ENCODE measurements at regions not wholly inside any gene's neighbourhood (a gene's known extent, or its start where the extent isn't known, plus 50 kb on each side); places are given as distances from the start of the nearest gene placed in this dataset.

DNA sequence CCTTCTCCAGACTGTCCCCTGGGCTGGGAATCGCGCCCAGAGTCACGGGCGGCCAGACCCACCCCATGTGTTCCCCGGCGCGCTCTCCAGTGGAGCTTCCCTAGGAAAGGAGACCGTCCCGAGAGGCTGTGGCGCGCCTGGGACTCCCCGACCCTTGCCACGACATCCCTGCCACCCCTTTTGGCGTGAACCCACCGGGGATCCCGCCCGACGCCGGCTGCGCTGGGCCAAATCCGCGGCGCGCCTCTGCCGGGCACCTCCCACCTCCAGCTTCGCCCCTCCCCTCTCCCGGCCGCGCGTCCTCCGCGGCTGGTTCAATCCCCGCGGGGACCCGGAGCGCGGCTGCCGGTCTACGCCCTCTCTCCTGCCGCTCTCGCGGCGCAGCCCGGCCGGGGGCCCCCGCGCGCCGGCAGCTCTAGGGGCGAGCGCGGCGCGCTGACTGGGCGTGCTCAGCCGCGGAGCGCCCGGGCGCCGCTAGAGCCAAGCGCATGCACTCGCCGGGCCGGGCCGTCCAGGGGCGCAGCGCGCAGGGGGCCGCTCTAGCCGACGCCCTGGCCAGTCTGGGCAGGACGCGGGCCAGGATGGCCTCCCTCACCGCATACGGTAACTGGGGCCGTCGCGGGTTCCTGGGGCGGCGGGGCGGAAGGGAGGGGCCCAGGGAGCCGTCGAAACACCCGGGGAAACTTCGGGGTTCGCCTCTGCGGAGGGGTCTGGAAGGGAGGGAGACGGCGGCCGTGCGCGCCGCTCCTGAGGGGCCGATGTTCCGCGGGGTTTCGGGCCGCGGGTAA is 77.4 kb upstream of the ANO4 start:
- Mint-ChIP-seq H3K4me1 (no peaks in the 10 kb centered on the region), H3K27me3 (peaks cover 52% of the 10 kb centered on the region), H3K9me3 (no peaks in the 10 kb centered on the region), H3K4me3 (no peak overlapping the region), H3K36me3 (ENCODE audit: low read depth) (no peaks in the 10 kb centered on the region), H3K27ac (no peak overlapping the region)
- ChIA-PET POLR2A (no interaction called here), CTCF (no interaction called here)
- DNase-seq = no peak

DNA sequence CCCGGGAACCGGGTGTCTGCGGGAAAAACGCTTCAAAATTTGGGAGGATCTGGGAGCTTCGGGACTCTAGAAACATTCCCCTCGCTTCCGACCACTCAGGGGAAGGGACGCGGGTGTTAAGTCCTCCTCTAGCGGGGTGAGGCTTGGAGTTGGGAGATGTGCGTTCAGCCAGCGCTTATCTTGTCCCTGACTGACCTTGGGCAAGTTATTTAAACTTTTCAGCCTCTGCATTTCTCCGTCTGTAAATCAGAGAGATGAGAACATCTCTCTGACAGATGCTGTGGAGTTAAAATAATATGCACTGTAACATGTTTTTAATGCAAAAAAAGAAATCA is 76.9 kb upstream of the ANO4 start:
- Mint-ChIP-seq H3K4me3 (no peak overlapping the region), H3K27me3 (peaks cover 52% of the 10 kb centered on the region)

DNA sequence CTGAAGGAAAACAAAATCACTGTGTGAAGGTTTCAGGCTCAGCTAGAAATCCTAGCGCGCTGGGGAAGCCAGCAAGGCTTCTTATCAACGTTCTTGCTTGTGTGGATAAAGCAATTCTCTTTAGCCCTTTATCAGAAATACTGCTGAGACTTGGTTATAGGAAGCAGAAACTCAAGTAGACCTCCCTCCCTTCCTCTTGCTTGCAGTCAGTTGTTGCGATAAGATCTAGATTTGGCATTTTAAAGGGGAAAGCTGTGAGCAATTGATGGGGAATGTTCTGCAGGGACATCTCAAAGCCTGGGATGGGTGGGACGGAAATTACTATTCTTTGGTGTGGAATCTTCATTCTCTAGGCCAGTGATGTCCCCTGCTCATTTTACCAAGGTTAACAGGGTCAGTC is 76.4 kb upstream of the ANO4 start:
- peaks cover 50% of the 10 kb centered on the region for H3K27me3 Mint-ChIP-seq
- DNase-seq = no peak
- H3K27ac Mint-ChIP-seq = no peak overlapping the region
- POLR2A ChIA-PET = no interaction called here
- H3K4me3 Mint-ChIP-seq = no peak overlapping the region
- H3K9me3 Mint-ChIP-seq = no peaks in the 10 kb centered on the region
- H3K4me1 Mint-ChIP-seq = no peaks in the 10 kb centered on the region
- H3K36me3 Mint-ChIP-seq (ENCODE audit: low read depth) = no peaks in the 10 kb centered on the region
- CTCF ChIA-PET = no interaction called here

More for the DNA sequence above, 76.9 kb upstream of the ANO4 start:
- POLR2A ChIA-PET = no interaction called here
- Mint-ChIP-seq H3K27ac (no peak overlapping the region), H3K36me3 (ENCODE audit: low read depth) (no peaks in the 10 kb centered on the region), H3K9me3 (no peaks in the 10 kb centered on the region), H3K4me1 (no peaks in the 10 kb centered on the region)
- CTCF ChIA-PET = no interaction called here
- no peak for DNase-seq

DNA sequence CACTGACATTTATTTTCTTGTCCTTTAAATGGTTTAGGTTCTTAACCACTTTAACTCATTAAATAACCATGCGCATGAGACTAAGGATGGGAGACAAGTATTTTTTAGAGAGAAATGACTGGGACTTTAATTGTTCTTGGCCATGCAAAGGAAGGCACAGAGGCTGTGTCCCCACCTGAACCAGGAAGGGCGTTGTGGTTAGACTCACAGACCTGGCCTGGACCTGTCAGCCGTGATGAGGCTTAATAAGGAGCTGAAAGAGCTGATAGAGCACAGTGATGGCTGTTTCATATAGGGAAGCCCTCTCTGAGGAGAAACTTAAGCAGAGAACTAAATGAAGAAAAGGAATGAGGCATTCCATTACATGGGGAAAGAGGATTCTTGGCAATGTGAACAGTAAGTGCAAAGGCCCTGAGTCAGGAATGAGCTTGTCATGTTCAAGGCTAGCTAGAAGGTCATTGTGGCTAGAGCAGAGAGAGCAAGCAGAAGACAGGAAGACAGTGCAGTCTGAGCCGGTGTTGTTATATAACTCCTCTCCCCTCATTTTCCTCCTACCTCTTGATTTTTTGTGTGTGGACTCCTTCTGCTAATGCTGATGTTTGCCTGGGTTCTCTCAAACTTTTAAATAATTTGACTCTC is 74.4 kb upstream of the ANO4 start:
- no peaks in the 10 kb centered on the region for H3K36me3 Mint-ChIP-seq (ENCODE audit: low read depth)
- peaks cover 47% of the 10 kb centered on the region for H3K27me3 Mint-ChIP-seq
- no peak for DNase-seq
- no peak overlapping the region for H3K4me3 Mint-ChIP-seq
- no peaks in the 10 kb centered on the region for H3K9me3 Mint-ChIP-seq
- ChIA-PET POLR2A (no interaction called here), CTCF (no interaction called here)
- no peak overlapping the region for H3K27ac Mint-ChIP-seq
- H3K4me1 Mint-ChIP-seq = no peaks in the 10 kb centered on the region

DNA sequence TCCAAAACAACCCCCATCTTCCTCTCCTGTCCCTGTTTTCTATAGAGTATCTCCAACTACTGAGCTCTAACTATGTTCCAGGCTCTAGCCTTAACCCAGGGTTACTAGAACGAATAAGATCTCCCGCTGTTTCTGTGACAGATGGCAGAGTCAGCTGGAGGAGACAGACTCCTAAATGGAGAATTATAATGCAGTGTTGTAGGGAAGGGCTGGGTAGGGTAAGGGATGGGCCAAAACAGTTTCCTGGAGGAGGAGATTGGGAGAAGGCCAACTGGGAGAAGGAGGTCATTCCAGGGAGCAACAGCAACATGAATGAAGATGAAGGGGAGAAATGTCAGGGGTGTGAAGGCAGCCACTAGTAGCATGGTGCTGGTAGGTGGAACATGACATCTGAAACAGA is 73.4 kb upstream of the ANO4 start:
- Mint-ChIP-seq H3K4me1 (no peaks in the 10 kb centered on the region), H3K4me3 (no peak overlapping the region), H3K9me3 (no peaks in the 10 kb centered on the region), H3K27me3 (peaks cover 38% of the 10 kb centered on the region), H3K36me3 (ENCODE audit: low read depth) (no peaks in the 10 kb centered on the region), H3K27ac (no peak overlapping the region)
- POLR2A ChIA-PET = no interaction called here
- no peak for DNase-seq
- CTCF ChIA-PET = no interaction called here

DNA sequence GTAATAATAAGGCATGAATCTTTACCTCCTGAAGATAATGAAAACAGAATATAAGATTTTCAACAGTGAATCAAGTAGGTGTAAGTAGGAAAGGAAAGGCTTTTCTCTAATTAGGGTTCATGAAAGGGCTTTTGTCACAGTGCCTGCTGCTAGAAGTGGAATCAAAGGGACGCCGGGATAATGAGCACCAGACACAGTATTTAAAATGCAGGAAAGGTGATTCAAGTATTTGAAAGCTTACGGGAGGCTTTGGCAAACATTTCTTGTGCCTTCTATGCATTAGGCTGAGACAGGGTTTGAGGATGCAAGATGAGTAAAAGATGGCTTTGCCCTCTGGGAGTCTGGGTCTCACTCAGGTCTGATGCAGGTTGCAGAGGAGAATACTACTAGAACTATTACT is 70.5 kb upstream of the ANO4 start:
- no peak for DNase-seq
- ChIA-PET POLR2A (no interaction called here), CTCF (no interaction called here)
- Mint-ChIP-seq H3K27ac (no peak overlapping the region), H3K4me3 (no peak overlapping the region), H3K36me3 (ENCODE audit: low read depth) (no peaks in the 10 kb centered on the region), H3K4me1 (no peaks in the 10 kb centered on the region), H3K27me3 (peaks cover 15% of the 10 kb centered on the region), H3K9me3 (no peaks in the 10 kb centered on the region)

DNA sequence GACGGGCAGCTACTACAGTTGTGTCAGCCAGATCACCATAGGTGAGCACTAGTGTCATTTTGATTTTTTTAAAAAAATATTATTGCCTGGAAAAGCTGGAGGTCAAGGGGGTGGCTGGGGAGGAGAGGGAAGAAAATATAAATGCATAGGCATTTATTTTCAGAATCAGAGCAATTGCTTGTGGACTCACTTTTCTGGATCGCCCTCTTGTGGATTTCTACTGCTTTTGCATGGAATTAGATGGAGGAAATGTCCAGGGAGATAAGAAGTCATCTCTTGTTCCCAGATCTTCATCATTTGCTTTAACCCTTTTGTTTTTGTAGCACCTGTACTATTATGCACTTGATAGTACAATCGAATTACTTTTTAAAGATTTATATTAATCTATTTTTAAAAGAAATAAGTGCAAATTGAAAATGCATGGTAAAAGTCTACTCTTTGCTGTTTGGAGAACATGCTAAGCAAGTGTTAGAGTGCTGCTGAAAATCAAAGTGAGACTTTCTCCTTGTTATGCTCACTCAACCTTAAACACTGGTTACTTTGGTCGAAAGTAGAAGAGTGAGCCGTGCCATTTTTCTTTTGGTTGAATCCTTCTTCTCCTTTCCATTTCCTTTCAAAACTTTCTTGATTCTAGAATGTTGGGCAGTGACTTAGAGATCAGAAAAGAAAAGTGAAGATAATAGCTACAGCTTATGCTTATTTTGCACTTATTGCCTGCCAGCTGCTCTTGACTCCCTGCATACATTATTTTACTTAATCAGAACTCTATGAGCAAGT is 60.6 kb upstream of the ANO4 start:
- peaks cover 14% of the 10 kb centered on the region for H3K27me3 Mint-ChIP-seq
- no peaks in the 10 kb centered on the region for H3K36me3 Mint-ChIP-seq (ENCODE audit: low read depth)
- H3K4me3 Mint-ChIP-seq = no peak overlapping the region
- no peaks in the 10 kb centered on the region for H3K4me1 Mint-ChIP-seq
- CTCF ChIA-PET = no interaction called here
- no peak for DNase-seq
- H3K9me3 Mint-ChIP-seq = no peaks in the 10 kb centered on the region
- H3K27ac Mint-ChIP-seq = no peak overlapping the region
- POLR2A ChIA-PET = no interaction called here

DNA sequence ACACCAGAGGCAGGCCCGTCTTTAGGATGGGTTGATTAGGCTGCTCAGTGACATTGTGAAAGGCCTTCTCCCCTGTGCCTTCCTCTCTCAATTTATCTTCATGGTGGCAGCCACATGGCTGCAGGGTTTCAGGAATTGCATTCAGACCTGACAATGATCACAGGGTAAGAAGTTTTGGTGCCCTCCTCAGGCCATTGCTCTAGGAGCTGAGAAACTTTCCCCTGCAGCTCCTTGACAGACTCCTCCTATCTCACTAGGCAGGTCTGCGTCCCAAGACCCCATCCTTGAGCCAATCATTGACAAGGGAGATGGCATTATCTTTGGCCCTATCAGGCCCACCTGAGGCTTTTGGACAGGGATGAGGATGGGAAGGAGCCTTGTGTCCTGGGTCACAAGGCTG is 57.4 kb upstream of the ANO4 start:
- POLR2A ChIA-PET = no interaction called here
- H3K27me3 Mint-ChIP-seq = peaks cover 9% of the 10 kb centered on the region
- H3K36me3 Mint-ChIP-seq (ENCODE audit: low read depth) = no peaks in the 10 kb centered on the region
- H3K4me1 Mint-ChIP-seq = no peaks in the 10 kb centered on the region
- no peak overlapping the region for H3K4me3 Mint-ChIP-seq
- CTCF ChIA-PET = no interaction called here
- no peak for DNase-seq
- H3K27ac Mint-ChIP-seq = no peak overlapping the region
- no peaks in the 10 kb centered on the region for H3K9me3 Mint-ChIP-seq

DNA sequence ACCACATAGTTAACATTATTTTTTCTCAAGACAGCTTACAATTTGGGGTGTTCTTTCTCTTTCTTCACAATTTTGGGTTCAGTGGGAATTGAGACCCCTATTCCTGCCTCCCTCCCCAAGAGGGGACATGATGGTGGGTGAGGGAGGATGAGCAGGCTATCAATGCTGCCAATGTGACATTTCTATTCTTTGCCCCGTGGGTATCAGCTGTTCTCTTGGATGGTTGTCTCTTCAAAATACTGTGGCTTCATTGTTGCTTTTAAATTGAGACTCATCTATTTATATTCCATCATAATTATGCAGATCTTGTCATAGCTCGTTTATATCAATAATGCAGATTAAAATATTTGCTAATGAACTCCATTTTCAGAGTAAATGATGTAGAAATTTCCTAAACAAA is 56.5 kb upstream of the ANO4 start:
- CTCF ChIA-PET = no interaction called here
- no peaks in the 10 kb centered on the region for H3K4me1 Mint-ChIP-seq
- POLR2A ChIA-PET = no interaction called here
- no peak for DNase-seq
- H3K36me3 Mint-ChIP-seq (ENCODE audit: low read depth) = no peaks in the 10 kb centered on the region
- no peaks in the 10 kb centered on the region for H3K9me3 Mint-ChIP-seq
- H3K4me3 Mint-ChIP-seq = no peak overlapping the region
- H3K27ac Mint-ChIP-seq = no peak overlapping the region
- peaks cover 9% of the 10 kb centered on the region for H3K27me3 Mint-ChIP-seq

DNA sequence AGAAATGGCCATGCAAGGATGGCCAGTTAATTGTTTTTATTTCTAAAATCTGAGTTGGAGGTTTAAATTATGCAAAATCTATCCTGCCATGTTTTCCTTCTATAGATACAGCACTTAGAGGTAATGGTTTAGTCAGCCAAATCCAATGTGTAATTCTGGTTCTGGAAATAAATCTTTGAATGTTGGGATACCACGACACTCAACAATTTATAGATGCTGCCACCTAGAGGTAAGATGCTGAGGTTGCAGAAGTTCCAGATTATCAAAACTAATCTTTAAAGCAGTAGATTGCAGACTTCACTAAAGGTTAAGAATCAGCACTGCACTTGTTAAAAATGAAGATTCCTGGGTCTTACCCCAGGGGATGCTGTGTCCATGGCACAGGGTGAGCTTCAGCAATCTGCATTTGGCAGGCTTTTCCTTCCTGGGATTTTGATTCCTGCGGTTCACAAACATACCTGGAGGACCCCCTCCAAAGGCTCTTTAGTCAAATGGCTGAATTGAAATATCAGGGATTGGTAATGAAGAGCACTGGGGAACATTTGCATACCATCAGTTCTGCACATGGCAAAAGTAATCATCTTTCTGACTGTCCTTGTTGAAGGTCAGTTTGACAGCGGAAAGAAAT is 53.4 kb upstream of the ANO4 start:
- H3K27me3 Mint-ChIP-seq = peaks cover 2% of the 10 kb centered on the region
- no peaks in the 10 kb centered on the region for H3K4me1 Mint-ChIP-seq
- no peak overlapping the region for H3K4me3 Mint-ChIP-seq
- CTCF ChIA-PET = no interaction called here
- H3K27ac Mint-ChIP-seq = no peak overlapping the region
- POLR2A ChIA-PET = no interaction called here
- no peaks in the 10 kb centered on the region for H3K36me3 Mint-ChIP-seq (ENCODE audit: low read depth)
- H3K9me3 Mint-ChIP-seq = no peaks in the 10 kb centered on the region
- no peak for DNase-seq

DNA sequence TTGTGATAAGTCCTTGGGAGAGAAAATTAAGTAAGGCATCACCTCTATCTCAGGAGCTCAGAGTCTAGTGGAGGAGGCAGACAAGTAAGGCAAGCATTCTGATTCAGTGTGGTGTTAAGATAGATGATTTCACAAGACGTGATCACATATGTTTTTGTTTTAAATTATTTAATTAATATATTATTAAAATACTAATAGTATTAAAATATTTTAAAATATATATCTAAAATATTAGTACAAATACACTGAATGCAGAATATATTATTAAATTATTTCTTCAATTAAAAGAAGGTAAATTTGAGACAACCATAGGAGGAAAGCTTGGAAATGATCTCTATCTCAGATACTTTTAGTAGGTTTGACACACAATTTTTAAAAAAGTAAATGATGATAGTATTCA is 51.5 kb upstream of the ANO4 start:
- H3K4me1 Mint-ChIP-seq = no peaks in the 10 kb centered on the region
- H3K4me3 Mint-ChIP-seq = no peak overlapping the region
- no peaks in the 10 kb centered on the region for H3K36me3 Mint-ChIP-seq (ENCODE audit: low read depth)
- POLR2A ChIA-PET = no interaction called here
- H3K9me3 Mint-ChIP-seq = no peaks in the 10 kb centered on the region
- peaks cover under 1% of the 10 kb centered on the region for H3K27me3 Mint-ChIP-seq
- no peak for DNase-seq
- H3K27ac Mint-ChIP-seq = no peak overlapping the region
- CTCF ChIA-PET = no interaction called here

All from activated CD4-positive, alpha-beta memory T cell treated with anti-CD3 and anti-CD28 coated beads, Interleukin-2, amount 10 ng/mL, durations not matched to agents 7 days and 5 days (primary cell).